Brain microvascular endothelial cell (primary cell): ENCODE measurements at regions not wholly inside any gene's neighbourhood (a gene's known extent, or its start where the extent isn't known, plus 50 kb on each side); places are given as distances from the start of the nearest gene placed in this dataset.

Experiments used
- DNase-seq: peaks from one replicate; pipeline ENCODE4 v3.0.0-alpha.2; 2020
- H3K27ac ChIP-seq: fragments of 250-450 bp; sonication (Bioruptor Pico); 2 replicates; pipeline ENCODE4 v1.5.1; 2020; ENCODE audit warnings: mild to moderate bottlenecking, moderate library complexity
- H3K27me3 ChIP-seq: fragments of 250-450 bp; sonication (Bioruptor Pico); replicated peaks from 2 replicates; pipeline ENCODE4 v1.5.1; 2020; ENCODE audit warnings: mild to moderate bottlenecking
- H3K36me3 ChIP-seq: fragments of 250-450 bp; sonication (Bioruptor Pico); replicated peaks from 2 replicates; pipeline ENCODE4 v1.5.1; 2020; ENCODE audit warnings: mild to moderate bottlenecking
- H3K4me3 ChIP-seq: 2 replicates; pipeline ENCODE4 v1.5.1; 2011; ENCODE audit warnings: low read depth, mild to moderate bottlenecking, control low read depth, low read length, moderate library complexity
- CTCF ChIP-seq: IDR thresholded peaks from 2 replicates; pipeline ENCODE4 v1.5.1; 2011; ENCODE audit warnings: low read depth, mild to moderate bottlenecking, moderate library complexity, low read length, control low read depth, inconsistent platforms; ENCODE audit errors: missing control alignments
- in situ Hi-C: cut with HindIII; loops from 2 replicates; pipeline ENCODE4 v1.10.0; 2017; ENCODE audit warnings: low sequenced_read_pairs, low pct_ligation_motif_present

- Histone ChIP-seq H3K27me3 (no peaks in the 10 kb centered on the region), H3K36me3 (no peaks in the 10 kb centered on the region), H3K4me3 (no peak overlapping the region), H3K27ac (no peak overlapping the region)
- in situ Hi-C loops, result no loop called here
- no peak for DNase-seq
- no peak for TF ChIP-seq CTCF
These were observed 278.8 kb upstream of the PPP2R2D start for GRCh38 chr10:131621784-131622624.

- Histone ChIP-seq H3K27ac (no peak overlapping the region), H3K36me3 (no peaks in the 10 kb centered on the region), H3K27me3 (no peaks in the 10 kb centered on the region), H3K4me3 (no peak overlapping the region)
- no peak for DNase-seq
- in situ Hi-C loops, result no loop called here
- no peak for TF ChIP-seq CTCF
These were observed 275.8 kb upstream of the PPP2R2D start for GRCh38 chr10:131625041-131625440.

GRCh38 chr10:131626274-131626673 lies 274.5 kb upstream of the PPP2R2D start:
- no peak for DNase-seq
- in situ Hi-C loops, result no loop called here
- TF ChIP-seq CTCF, result no peak

GRCh38 chr10:131629026-131629770 lies 271.6 kb upstream of the PPP2R2D start:
- Histone ChIP-seq H3K27me3 (no peaks in the 10 kb centered on the region), H3K36me3 (no peaks in the 10 kb centered on the region), H3K27ac (no peak overlapping the region), H3K4me3 (no peak overlapping the region)
- DNase-seq, result no peak
- in situ Hi-C loops, result no loop called here
- no peak for TF ChIP-seq CTCF

More at GRCh38 chr10:131626274-131626673, 274.5 kb upstream of the PPP2R2D start:
- H3K27me3 ChIP-seq, result no peaks in the 10 kb centered on the region
- no peaks in the 10 kb centered on the region for H3K36me3 ChIP-seq
- no peak overlapping the region for H3K27ac ChIP-seq
- H3K4me3 ChIP-seq, result no peak overlapping the region

GRCh38 chr10:131630772-131631258 lies 270.0 kb upstream of the PPP2R2D start:
- DNase-seq, result no peak
- TF ChIP-seq CTCF, result no peak
- H3K36me3 ChIP-seq, result no peaks in the 10 kb centered on the region
- H3K27ac ChIP-seq, result no peak overlapping the region
- H3K27me3 ChIP-seq, result no peaks in the 10 kb centered on the region
- H3K4me3 ChIP-seq, result no peak overlapping the region
- in situ Hi-C loops, result no loop called here
